AG08395 (cell line): ENCODE measurements at regions not wholly inside any gene's neighbourhood (a gene's known extent, or its start where the extent isn't known, plus 50 kb on each side); places are given as distances from the start of the nearest gene placed in this dataset.

Experiments used
- DNase-seq: peaks from one replicate; pipeline ENCODE4 v3.0.0; 2012; ENCODE audit warnings: mixed read lengths, low spot score

DNA sequence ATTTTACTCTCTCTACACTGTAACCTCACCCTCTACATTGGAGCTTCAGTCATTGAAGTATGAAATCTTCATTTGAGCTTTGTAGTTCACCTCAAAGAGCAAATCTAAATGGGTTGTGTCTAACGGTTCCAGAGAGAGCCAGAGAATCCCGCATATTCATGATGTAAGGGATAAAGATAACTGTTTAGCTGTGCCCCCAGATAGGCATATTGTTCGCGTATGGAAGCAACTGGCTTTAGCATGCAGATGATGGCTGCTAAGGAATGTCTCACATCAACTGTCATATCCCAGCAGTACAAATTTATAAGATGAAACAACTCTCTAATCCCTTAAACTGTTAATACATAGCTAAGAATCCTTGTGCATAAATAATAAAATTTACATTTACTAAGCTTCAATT lies 412.7 kb upstream of the ROBO2 start:
- DNase-seq, result no peak

DNA sequence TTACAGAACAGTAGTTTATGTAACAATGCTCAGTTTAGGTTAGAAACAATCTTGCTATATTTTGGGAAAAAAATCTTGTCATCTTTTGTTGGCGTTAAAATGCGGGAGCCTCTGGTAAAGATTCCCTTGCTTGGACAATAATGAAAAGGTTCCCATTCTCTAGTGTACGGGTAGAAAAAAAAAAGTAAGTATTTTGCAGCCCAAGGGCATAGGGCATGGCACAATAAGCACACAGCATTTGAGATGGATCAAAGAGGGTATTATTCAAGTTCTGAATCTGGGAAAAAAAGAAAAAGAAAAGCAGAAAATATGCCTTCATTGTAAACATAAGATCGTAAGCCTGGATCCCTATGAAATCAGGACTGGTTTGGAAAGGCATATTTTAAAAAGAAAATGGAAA lies 408.6 kb upstream of the ROBO2 start:
- DNase-seq, result no peak

DNA sequence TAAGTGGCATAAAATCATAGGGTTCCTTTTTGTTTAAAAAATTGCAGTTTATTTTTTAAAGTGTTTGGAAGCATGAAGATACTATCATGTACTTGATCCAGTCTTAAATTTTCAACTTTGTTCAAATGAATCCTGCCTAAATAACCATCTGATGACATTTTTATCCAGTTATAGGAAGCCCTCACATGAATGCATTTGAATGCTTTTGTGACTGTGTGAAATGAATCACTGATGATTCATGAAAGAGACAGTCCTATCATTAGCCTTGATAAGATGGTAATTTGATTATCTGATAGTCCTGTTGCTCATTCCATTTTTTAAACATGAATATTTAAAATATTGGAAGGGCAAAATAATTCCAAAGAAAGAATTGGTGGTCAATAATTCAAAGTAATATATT lies 401.9 kb upstream of the ROBO2 start:
- no peak for DNase-seq

DNA sequence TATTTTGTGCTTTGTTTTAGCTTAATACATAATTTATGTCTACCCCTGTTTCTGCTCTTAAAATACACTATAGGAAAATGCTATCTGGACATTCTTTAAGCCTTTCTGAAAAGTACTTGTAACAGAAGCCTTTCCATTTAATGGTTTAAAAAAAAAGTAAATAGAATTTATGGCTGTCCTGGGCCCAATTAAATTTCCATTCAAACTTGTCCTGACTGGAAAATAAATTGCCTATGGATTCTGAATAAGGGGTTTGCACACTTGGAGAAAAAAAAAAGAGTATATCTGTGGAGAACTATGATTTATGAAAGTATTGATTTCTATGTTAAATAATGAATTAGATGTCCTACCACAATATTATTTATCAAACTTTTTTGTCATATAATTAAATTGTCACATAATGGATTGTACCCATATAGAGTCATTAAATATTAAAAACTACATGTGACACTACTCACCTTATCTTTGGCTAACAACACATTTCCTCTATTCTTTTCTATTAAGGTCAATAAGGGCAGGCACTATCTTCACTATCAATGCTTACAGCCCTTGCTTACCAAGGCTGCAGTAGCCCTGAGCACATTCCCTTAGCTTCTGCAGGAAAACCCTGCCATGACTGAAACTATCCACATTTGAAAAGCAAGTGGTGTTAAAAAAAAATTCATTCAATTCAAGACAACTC lies 396.1 kb upstream of the ROBO2 start:
- DNase-seq, result no peak

DNA sequence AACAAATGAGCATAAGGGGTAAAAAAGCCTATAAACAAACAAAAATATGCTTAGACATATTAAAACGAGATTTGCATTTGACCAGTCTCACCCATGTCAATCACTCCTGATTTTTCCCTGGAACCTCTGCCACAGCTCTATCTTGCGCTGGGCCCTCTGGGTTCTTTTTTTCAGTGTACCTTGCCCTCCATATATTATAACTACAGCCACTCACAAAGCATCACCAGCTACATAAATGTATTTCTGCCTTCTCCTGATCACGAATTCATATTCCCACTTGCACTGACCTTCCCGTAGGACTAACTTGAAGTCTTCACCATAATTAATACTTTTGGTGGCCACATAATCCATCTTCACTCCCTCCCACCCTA lies 395.6 kb upstream of the ROBO2 start:
- no peak for DNase-seq

DNA sequence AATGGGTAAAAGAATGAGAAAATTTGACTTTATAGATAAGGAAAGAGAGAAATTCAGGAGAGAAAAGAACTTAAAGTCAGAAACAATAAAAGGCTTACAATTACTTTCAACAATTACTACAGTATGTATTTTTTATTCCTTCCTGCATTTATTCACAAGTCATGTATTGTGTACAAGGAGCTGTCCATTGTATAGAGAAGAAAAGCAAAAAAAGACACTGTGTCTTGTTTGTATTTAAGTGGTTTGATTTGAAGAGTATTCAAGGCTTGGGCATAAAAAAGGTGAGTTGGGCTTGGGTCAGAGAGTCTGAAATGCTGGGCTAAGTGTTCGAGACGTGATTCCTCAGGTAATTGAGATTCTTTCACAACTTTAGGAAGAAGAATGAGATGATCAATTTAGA lies 394.2 kb upstream of the ROBO2 start:
- no peak for DNase-seq

DNA sequence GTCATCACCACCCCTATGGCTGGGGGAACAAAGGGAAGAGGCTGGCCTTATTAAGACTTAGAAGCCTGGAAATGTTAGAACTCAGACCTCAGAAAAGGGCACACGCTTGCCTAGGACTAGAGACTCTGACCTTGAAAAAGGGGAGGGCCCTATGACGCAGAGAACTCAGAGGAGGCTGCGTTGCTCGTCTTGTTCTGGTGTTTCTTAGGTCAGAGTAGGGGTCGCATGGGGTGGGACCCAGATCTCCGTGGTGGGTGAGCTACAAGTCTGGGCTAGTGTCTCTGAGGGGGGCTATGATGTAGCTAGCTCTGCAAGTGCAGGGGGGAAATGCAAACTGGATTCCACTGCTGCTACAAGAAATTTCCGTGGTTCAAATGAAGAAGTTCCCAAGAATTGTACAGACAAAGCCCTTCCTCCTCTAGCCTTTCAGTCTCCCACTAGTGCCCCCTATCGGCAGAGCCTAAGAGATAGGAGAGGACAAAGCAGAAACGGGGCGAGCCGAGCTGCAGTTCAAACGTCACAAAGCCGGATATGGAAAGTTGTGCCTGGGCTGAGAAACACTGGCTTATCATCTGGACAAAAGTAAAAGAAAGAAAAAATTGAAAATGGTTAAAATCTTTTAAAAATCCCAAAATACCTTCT lies 392.9 kb upstream of the ROBO2 start:
- DNase-seq, result no peak

DNA sequence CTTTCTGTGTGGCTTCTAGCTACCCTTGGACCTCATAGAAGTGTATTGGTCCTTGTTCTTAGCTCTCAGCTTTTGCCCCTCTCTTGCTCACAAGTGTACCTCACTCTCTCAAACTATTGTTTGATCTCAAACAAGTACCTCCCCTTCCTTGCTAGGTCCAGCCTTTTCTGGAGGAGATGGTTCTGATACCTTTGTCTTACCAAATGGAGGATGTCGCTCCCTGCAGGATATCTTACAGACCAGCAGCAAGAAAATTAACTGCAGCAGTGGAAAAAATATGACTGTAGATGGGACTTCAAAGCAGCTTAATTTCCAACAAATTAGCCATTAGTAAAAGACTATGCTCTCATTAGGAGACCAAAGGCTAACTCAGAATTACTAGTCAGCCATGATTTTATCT lies 388.1 kb upstream of the ROBO2 start:
- no peak for DNase-seq

DNA sequence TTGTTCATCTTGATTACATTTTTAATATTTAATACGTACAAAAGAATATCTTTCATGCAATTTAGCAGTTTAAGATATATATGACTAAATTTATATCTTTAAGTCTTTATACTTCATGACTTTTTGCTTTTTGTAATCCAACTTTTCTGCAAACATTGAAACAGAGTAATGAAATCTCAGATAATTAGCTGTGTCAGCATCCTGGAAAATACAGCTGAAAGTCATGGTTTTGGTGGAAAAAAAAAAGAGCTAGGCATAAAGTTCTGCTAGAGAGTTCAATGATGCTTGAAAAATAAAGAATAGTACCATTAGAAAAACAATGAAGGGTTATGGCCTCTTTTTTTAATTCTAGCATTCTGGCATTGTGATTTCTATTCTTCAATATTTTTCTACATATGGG lies 387.4 kb upstream of the ROBO2 start:
- no peak for DNase-seq

DNA sequence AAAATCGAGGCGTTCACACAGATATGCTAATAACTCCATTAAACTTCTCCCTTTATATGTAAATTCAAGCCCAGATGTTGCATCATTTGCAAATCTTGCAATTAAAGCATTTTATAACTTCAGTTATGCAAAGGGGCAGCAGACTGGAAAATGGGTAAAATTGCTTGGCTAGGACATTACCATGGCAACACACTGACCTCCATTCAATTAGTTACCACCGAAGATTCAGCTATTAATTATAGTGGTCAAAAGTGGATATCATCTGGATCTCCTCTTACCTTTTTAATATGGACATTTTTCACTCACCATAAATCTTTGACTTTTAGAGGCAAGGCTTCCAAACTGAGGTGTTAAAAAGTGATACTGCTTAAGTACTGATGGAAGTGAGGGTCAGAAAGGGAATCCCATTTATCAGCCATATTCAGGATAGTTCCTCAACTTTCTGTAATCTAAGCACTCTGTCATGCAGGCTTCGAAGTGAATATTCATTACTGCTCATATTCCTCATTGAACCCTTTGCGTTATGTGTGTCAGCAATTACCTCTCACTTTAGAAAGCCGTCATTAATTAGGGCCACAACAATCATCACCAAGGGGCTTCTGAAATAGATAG lies 386.2 kb upstream of the ROBO2 start:
- no peak for DNase-seq

DNA sequence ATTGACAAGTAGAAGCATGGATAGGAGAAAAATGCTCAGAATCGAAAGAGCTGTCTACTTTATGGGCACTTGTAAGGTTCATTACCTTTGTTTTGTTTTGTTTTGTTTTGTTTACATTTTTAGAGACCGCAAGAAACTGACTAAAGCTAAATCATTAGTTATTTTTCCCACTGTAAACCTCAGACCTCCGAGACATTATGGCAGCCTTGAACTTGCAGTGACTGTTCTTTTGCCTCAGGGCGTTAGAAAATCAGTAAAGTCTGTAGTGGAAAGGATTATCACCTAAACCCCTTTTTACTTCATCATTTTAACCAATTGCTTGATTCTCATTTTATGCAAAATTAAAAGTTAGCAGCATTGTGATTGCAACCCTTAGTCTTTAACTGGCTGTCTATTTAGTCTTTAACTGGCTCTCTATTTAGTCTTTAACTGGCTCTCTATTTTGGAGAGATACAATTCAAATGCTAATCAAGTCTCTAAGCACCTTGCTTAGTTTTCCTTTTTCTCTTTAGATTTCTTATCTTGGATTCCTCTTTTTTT lies 383.3 kb upstream of the ROBO2 start:
- DNase-seq, result no peak

DNA sequence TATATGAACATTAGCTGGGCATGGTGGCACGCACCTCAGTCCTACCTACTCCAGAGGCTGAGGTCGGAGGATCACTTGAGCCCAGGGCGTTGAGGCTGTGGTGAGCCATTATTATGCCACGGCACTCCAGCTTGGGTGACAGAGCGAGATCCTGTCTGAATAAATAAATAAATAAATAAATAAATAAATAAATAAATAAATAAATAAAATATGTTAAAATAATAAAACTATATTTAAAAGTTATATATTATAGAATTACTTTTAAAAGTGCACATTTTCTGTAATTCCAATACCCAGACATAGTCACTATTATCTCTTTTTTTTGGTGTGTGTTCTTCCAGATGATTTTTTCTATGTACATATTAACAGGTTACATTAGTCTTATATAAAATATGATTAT lies 382.0 kb upstream of the ROBO2 start:
- no peak for DNase-seq

DNA sequence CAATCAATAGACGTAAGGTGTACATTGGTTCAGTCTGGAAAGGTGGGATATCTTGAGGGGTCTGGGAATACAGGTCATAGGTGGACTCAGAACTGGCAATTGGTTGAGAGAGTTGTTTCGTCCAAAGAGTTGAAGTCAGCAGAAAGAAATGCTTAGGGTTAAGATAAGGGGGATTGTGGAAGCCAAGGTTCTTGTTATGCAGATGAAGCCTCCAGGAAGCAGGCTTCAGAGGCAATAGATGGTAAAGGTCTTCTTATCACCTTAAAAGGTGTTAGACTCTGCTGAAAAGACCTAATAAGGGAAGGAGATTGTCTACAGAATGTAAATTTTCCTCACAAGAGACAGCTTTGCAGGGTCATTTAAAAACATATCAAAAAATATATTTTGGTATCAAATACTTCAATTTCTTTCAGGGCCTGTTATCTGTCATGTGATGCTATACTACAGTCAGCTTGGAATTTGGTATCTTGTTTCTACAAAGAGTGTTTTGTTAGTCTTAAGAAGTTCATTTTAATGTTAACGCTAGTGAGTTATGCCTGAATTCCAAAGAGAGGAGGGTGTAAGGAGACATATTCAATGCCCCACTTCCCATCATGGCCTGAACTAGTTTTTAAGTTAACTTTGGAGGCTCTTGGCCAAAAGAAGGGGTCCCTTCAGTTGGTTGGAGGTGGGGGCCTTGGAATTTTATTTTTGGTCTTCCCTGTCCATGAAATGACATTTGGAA lies 378.2 kb upstream of the ROBO2 start:
- DNase-seq, result no peak

DNA sequence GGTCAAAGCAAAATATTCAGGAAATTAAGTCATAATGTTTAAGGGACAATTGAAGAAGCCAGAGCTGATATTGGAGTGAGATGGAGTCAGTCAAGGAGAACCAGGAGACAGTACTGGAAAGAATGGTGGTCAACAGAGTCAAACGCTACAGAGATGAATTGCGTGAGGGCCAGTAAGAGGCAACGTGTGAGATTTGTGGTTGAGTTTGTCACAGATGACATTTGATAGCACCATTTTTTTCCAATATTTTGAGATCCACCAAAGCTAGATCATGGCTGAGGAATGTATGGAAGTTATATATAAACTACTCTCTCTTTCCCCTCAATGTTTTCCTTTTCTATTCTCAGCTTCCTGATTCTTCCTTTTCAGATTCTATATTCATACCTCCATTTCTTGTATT lies 375.1 kb upstream of the ROBO2 start:
- no peak for DNase-seq

DNA sequence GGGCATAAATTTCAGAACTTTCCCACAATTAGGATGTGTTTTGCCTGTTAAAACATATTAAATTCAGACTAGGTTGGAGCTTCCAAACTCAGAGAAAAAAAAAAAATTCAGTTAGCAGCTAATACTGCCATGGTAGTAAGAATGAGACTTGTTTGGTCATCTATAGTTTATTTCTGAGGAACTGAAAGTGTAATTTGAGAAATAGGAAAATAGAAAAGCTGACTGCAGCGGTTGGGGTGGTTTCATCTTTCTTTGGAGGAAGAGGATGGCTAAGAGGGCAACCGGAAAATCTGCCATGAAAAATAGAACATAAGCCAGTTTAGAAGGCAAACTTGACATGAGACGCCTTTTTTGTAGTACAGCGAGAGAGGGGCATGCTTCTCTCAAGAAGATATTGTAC lies 371.2 kb upstream of the ROBO2 start:
- DNase-seq, result no peak

DNA sequence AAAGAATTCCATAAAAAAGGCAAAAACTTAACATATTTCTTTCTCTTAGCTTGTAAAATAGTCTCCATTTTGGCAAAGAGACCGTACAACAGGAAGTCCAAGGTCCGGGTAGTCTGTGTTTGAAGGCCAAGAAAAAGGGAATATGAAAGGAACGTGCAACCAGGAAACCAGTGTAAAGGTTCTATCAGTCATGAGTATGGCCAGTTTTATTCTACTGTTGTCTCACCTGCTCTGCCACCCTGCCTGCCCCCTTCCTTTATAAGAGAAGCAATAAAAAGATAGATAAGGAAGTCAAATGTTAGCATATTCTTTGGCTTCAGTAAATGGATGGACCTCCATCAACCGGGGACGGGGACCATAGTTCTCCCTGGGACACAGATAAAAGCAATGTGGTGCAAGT lies 370.6 kb upstream of the ROBO2 start:
- no peak for DNase-seq

DNA sequence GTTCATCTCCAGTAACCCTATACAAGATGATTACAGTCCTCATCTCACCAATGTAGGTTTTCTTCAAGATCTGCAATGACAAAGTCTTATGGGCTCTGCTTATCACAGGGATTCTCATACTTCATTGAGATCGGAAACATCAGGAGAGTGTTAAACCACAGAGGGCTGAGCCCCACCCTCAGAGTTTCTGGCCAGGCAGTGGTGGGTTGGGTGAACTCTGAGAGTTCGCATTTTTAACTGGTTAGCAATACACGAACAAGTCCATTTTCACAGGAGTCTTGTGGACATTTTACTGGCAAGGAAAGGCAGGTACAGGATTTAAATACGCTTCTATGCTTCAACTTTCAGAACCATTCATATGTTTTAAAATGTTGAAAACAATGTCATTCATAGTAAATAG lies 366.7 kb upstream of the ROBO2 start:
- no peak for DNase-seq

DNA sequence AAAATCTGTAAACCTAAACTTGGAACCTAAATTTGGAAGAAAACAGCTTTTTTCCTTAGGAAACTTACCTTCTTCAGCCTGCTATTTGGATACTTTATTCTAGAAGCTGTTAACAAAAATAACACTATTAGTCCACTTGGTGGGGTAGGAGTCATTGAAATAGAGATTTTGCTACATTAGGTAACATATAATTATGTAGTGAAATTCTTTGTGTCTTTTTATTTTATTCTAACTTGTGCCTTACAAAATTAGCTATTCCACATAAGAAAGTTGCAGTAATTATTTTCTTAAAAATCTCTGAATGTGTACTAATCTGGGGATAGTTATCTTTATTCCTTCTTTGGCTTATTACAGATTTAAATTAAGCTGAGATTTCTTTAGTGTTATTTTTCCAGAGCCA lies 360.4 kb upstream of the ROBO2 start:
- no peak for DNase-seq

DNA sequence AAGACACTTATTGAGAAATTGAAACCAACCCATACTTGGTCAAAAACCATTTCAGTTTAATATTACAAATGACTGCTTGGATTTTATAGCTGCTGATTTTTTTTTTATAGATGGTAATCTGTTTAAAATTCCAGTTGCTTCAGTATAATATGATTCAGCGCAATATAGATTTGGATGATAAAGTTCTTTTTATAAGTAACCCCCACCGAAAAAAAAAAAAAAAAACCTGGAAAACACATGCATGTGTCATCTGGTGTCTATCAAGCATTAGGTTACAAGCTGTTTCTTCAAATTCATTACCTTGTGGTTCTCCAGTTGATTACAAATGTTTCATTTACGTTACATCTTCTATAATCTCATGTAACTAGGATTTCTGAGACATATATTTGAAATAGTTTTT lies 356.6 kb upstream of the ROBO2 start:
- DNase-seq, result no peak

DNA sequence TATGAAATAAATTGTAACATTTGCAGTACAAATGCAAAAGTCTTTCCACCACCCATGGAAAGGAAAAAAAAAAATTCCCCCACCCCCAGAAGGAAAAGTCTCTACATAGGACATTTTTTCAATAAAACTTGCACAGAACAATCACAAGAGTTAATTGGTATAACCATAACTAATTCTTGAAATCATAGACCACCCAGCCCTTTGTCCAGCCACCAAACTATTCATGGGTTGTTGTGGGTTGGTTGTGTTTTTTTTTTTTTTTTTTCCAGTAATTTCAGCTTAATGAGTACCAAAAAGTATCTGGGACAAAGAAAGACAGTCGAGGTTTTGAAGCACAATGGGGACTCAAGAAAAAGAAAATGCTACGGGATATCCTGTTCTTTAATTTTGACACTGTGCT lies 355.0 kb upstream of the ROBO2 start:
- no peak for DNase-seq

DNA sequence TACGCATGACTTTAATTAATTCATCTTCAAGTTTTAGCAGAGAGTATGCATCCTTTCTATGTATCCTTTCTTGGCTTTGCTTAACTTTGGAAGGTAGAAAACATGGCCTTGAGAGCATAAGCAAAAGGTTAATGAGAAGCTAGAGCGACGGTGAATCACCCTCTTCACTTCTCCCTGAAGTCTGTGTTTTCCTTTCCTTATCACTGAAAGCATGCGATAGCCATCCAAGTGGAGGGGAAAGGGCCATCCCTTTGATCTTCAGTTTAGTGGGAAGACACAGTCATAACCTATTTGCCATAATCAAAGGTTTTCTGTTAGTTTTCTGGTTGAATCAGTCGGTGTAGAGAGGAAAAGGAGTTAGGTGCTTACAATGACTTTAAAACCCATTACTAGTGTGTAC lies 354.0 kb upstream of the ROBO2 start:
- no peak for DNase-seq

DNA sequence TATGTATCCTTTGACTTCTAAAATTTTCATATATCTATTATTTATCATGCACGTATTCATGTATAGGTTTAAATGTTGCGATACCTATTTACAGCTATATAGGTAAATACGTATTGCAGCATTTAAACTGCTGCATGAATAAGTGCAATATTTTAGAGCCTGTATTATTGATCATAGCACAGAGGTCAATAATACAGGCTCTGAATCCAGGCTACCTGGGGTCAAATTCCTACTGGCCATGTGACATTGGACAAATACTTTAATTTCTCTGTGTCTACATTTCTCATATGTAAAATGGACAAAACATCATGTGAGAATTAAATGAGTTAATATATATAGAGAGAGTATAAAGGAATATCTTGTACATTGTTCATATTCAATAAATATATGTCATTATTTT lies 352.9 kb upstream of the ROBO2 start:
- DNase-seq, result no peak

DNA sequence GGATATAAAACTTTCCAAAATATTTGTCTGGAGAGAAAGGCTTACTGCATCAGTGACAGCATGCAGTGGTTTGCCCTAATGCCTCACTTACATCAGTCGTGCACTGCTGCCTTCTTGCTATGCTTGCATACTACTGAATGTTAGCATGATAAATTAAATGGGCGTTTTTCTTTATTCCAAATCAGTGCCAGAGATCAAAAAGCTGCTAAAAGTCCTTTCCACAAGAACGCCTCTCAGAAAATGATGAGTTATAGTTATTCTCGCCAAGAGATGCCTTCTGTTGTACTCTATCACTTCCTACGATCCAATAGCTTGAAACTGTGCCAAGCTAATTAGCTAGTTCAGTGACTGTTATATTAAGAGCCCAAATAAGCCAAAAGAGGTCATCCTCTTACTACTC lies 345.8 kb upstream of the ROBO2 start:
- no peak for DNase-seq
